GM23338 (cell line): ENCODE measurements at regions not wholly inside any gene's neighbourhood (a gene's known extent, or its start where the extent isn't known, plus 50 kb on each side); places are given as distances from the start of the nearest gene placed in this dataset.

ENCODE experiments used
- ATAC-seq: fragments of 200-7000 bp; cut with Tn5 transposase; 3 replicates; pipeline ENCODE4 v1.9.1; 2020
- DNase-seq: peaks from one replicate; pipeline ENCODE4 v3.0.0-alpha.2; 2015; ENCODE audit warnings: low spot score
- H2AFZ ChIP-seq: fragments of 200-600 bp; sonication (generic); 2 replicates; pipeline ENCODE4 v1.8.0; 2016; ENCODE audit warnings: antibody characterized with exemption, mild to moderate bottlenecking, moderate library complexity
- H3F3A ChIP-seq: fragments of 200-600 bp; sonication (generic); replicated peaks from 2 replicates; pipeline ENCODE4 v1.8.0; 2017; ENCODE audit warnings: antibody characterized with exemption, mixed run types, low read depth
- H3K27ac ChIP-seq: fragments of 200-600 bp; sonication (generic); 2 replicates; pipeline ENCODE4 v1.6.1; 2016; ENCODE audit warnings: low read depth
- H3K27me3 ChIP-seq: fragments of 200-600 bp; sonication (generic); 2 replicates; pipeline ENCODE4 v1.8.0; 2016; ENCODE audit warnings: mild to moderate bottlenecking, mixed run types, moderate library complexity; ENCODE audit not compliant: insufficient read depth
- H3K36me3 ChIP-seq: fragments of 200-600 bp; sonication (generic); 2 replicates; pipeline ENCODE4 v1.8.0; 2016; ENCODE audit warnings: mild to moderate bottlenecking; ENCODE audit not compliant: insufficient read depth
- H3K4me1 ChIP-seq: fragments of 200-600 bp; sonication (generic); 2 replicates; pipeline ENCODE4 v1.8.0; 2016; ENCODE audit warnings: mild to moderate bottlenecking, moderate library complexity; ENCODE audit not compliant: insufficient read depth
- H3K4me2 ChIP-seq: fragments of 200-600 bp; sonication (generic); 2 replicates; pipeline ENCODE4 v1.7.1; 2017; ENCODE audit warnings: mixed run types
- H3K4me3 ChIP-seq: fragments of 200-600 bp; sonication (generic); 2 replicates; pipeline ENCODE4 v1.6.1; 2016; ENCODE audit warnings: mixed run types
- H3K79me2 ChIP-seq: fragments of 200-600 bp; sonication (generic); replicated peaks from 2 replicates; pipeline ENCODE4 v1.8.0; 2017; ENCODE audit warnings: mild to moderate bottlenecking; ENCODE audit not compliant: insufficient read depth
- H3K9me2 ChIP-seq: fragments of 200-600 bp; sonication (generic); 2 replicates; pipeline ENCODE4 v1.8.0; 2017; ENCODE audit not compliant: insufficient read depth
- H4K20me1 ChIP-seq: fragments of 200-600 bp; sonication (generic); replicated peaks from 2 replicates; pipeline ENCODE4 v1.8.0; 2017; ENCODE audit warnings: mild to moderate bottlenecking; ENCODE audit not compliant: insufficient read depth
- H3K27ac Mint-ChIP-seq: 2 replicates; pipeline ENCODE4 v1.8.0; 2020; ENCODE audit warnings: inconsistent platforms, mild to moderate bottlenecking, moderate library complexity, mixed read lengths
- H3K27me3 Mint-ChIP-seq: 3 replicates; pipeline ENCODE4 v1.8.0; 2022; ENCODE audit warnings: low read depth, mild to moderate bottlenecking, moderate library complexity, mixed read lengths, inconsistent platforms; ENCODE audit not compliant: insufficient read depth, poor library complexity
- H3K36me3 Mint-ChIP-seq: 3 replicates; pipeline ENCODE4 v1.8.0; 2021; ENCODE audit warnings: low read depth, mild to moderate bottlenecking, inconsistent platforms, moderate library complexity, mixed read lengths
- H3K4me1 Mint-ChIP-seq: 3 replicates; pipeline ENCODE4 v1.8.0; 2020; ENCODE audit warnings: mild to moderate bottlenecking, inconsistent platforms, mixed read lengths
- H3K4me3 Mint-ChIP-seq: 3 replicates; pipeline ENCODE4 v1.8.0; 2021; ENCODE audit warnings: moderate library complexity, mild to moderate bottlenecking, inconsistent platforms, mixed read lengths
- H3K9me3 Mint-ChIP-seq: 3 replicates; pipeline ENCODE4 v1.8.0; 2020; ENCODE audit warnings: moderate library complexity, mild to moderate bottlenecking, inconsistent platforms, mixed read lengths
- CREB1 ChIP-seq: fragments of 250-450 bp; sonication (Bioruptor Pico); IDR thresholded peaks from 2 replicates; pipeline ENCODE4 v1.5.0; 2020; ENCODE audit warnings: low read depth, mild to moderate bottlenecking, moderate library complexity
- CTCF ChIP-seq, 2 experiments: fragments of 200-600 bp in 1 of 2; sonication (generic) in 1 of 2; conservative IDR thresholded peaks; 2 replicates each; pipeline versions ENCODE4 v1.5.1 to v1.6.1; 2016 to 2017; ENCODE audit warnings: antibody characterized with exemption in 2 of 2, low read depth in 2 of 2, mild to moderate bottlenecking in 2 of 2, moderate library complexity in 1 of 2
- ETS1 ChIP-seq: IDR thresholded peaks from 2 replicates; pipeline ENCODE4 v1.6.1; 2016; ENCODE audit warnings: antibody characterized with exemption
- EZH2 ChIP-seq: fragments of 200-600 bp; sonication (generic); IDR thresholded peaks from one replicate; pipeline ENCODE4 v1.8.0; 2017; ENCODE audit warnings: antibody characterized with exemption, mild to moderate bottlenecking, low read depth; ENCODE audit not compliant: unreplicated experiment
- EZH2phosphoT487 ChIP-seq: fragments of 200-600 bp; sonication (generic); IDR thresholded peaks from one replicate; pipeline ENCODE4 v1.8.1; 2018; ENCODE audit warnings: antibody characterized with exemption; ENCODE audit not compliant: unreplicated experiment
- JUNB ChIP-seq: IDR thresholded peaks from one replicate; pipeline ENCODE4 v1.6.1; 2016; ENCODE audit warnings: antibody characterized with exemption; ENCODE audit not compliant: unreplicated experiment
- NANOG ChIP-seq: IDR thresholded peaks from 2 replicates; pipeline ENCODE4 v1.6.1; 2016; ENCODE audit warnings: antibody characterized with exemption, borderline replicate concordance
- POLR2AphosphoS5 ChIP-seq: IDR thresholded peaks from 2 replicates; pipeline ENCODE4 v1.6.1; 2016; ENCODE audit warnings: antibody characterized with exemption, low read depth
- REST ChIP-seq: IDR thresholded peaks from one replicate; pipeline ENCODE4 v1.6.1; 2018; ENCODE audit warnings: antibody characterized with exemption; ENCODE audit not compliant: unreplicated experiment
- ZNF114 ChIP-seq: fragments of 250-450 bp; sonication (Bioruptor Pico); IDR thresholded peaks from 2 replicates; pipeline ENCODE4 v1.5.0; 2020; ENCODE audit warnings: mild to moderate bottlenecking, moderate library complexity
- ZNF331 ChIP-seq: fragments of 250-450 bp; sonication (Bioruptor Pico); IDR thresholded peaks from 2 replicates; pipeline ENCODE4 v1.5.0; 2020; ENCODE audit warnings: low read depth, mild to moderate bottlenecking, moderate library complexity
- ZNF462 ChIP-seq: fragments of 250-450 bp; sonication (Bioruptor Pico); IDR thresholded peaks from 2 replicates; pipeline ENCODE4 v1.5.0; 2020; ENCODE audit warnings: mild to moderate bottlenecking, moderate library complexity

GRCh38 chr4:122259849-122260248 is 107.7 kb downstream of the BLTP1 start (continued):
- no peak for TF ChIP-seq ETS1

- no peaks in the 10 kb centered on the region for H3K4me1 Mint-ChIP-seq
- H3K36me3 ChIP-seq = peaks cover 4% of the 10 kb centered on the region; the same call in 1 of the 2 replicates
- TF ChIP-seq ZNF462 (CRISPR knock-in tag) (no peak), ETS1 (no peak), CTCF (conservative IDR thresholded peaks at IDR 0.05; ENCODE audit: low read depth in 2 of 2) (no peak), POLR2AphosphoS5 (no peak), CREB1 (CRISPR knock-in tag) (no peak), ZNF331 (CRISPR knock-in tag) (no peak), REST (no peak), ZNF114 (CRISPR knock-in tag) (no peak), EZH2phosphoT487 (no peak), NANOG (no peak), JUNB (no peak), EZH2 (no peak)
Measured at GRCh38 chr4:122276359-122276758, 102.5 kb upstream of the ADAD1 start.

More at GRCh38 chr4:122276359-122276758, 102.5 kb upstream of the ADAD1 start:
- no peaks in the 10 kb centered on the region for H3F3A ChIP-seq
- H3K4me1 ChIP-seq = no peaks in the 10 kb centered on the region
- H3K27ac ChIP-seq = no peak overlapping the region
- H3K27me3 ChIP-seq = no peaks in the 10 kb centered on the region
- H3K79me2 ChIP-seq = no peaks in the 10 kb centered on the region
- no peak overlapping the region for H3K4me3 Mint-ChIP-seq
- H3K36me3 Mint-ChIP-seq = 0 out of 3 replicates have a peak, but pooled peaks cover 4% of the 10 kb centered on the region
- H3K4me2 ChIP-seq = no peak overlapping the region
- H4K20me1 ChIP-seq = no peaks in the 10 kb centered on the region; the same call in 1 of the 2 replicates
- H3K4me3 ChIP-seq = no peak overlapping the region
- H3K27ac Mint-ChIP-seq = no peak overlapping the region
- H3K9me2 ChIP-seq = no peaks in the 10 kb centered on the region
- ATAC-seq (no peak), DNase-seq (no peak)
- H2AFZ ChIP-seq = no peak overlapping the region
- peaks cover 1% of the 10 kb centered on the region for H3K27me3 Mint-ChIP-seq
- H3K9me3 Mint-ChIP-seq = no peaks in the 10 kb centered on the region
